H1 (cell line): ENCODE measurements at regions not wholly inside any gene's neighbourhood (a gene's known extent, or its start where the extent isn't known, plus 50 kb on each side); places are given as distances from the start of the nearest gene placed in this dataset.

ENCODE experiments used
- CTCF ChIA-PET: fragments of 300-600 bp; sonication (Branson Sonifier 250); formaldehyde crosslinking; loops from one replicate; lab custom pipeline; 2021; ENCODE audit not compliant: partially characterized antibody; lab: Charles Lee
- POLR2A ChIA-PET: fragments of 300-600 bp; sonication (Branson Sonifier 250); formaldehyde crosslinking; loops from one replicate; lab custom pipeline; 2021; ENCODE audit warnings: inconsistent platforms; ENCODE audit not compliant: partially characterized antibody; lab: Charles Lee
- DNase-seq, 2 experiments: peaks; one replicate each; pipeline versions ENCODE4 v3.0.0 to v3.0.0-alpha.2; 2010 to 2022; ENCODE audit warnings: low spot score in 2 of 2, low read depth in 1 of 2, mixed read lengths in 1 of 2
- FAIRE-seq: peaks from 2 replicates; lab custom pipeline; 2011; peaks lifted over from hg19 to GRCh38; lab: Jason Lieb, UNC
- H2AFZ ChIP-seq: 2 replicates; pipeline ENCODE4 v1.8.1; 2012; ENCODE audit warnings: low read length, inconsistent platforms
- H2AK5ac ChIP-seq: 2 replicates; pipeline ENCODE4 v1.6.1; 2013; ENCODE audit warnings: low read depth, low read length
- H2BK120ac ChIP-seq: replicated peaks from 2 replicates; pipeline ENCODE3; 2013; ENCODE audit warnings: low read depth, low read length, inconsistent platforms
- H2BK12ac ChIP-seq: 2 replicates; pipeline ENCODE4 v1.6.1; 2013; ENCODE audit warnings: low read depth, low read length
- H2BK15ac ChIP-seq: 2 replicates; pipeline ENCODE4 v1.6.1; 2013; ENCODE audit warnings: low read length
- H2BK20ac ChIP-seq: 2 replicates; pipeline ENCODE4 v1.6.1; 2013; ENCODE audit warnings: low read length
- H2BK5ac ChIP-seq: 2 replicates; pipeline ENCODE4 v1.6.1; 2013; ENCODE audit warnings: low read depth, low read length
- H3K14ac ChIP-seq: 2 replicates; pipeline ENCODE4 v1.6.1; 2013; ENCODE audit warnings: inconsistent platforms; ENCODE audit not compliant: insufficient read length
- H3K18ac ChIP-seq: 2 replicates; pipeline ENCODE4 v1.6.1; 2013; ENCODE audit warnings: low read length; ENCODE audit errors: extremely low read depth
- H3K23ac ChIP-seq: 2 replicates; pipeline ENCODE4 v1.6.1; 2013; ENCODE audit warnings: inconsistent platforms; ENCODE audit not compliant: insufficient read length
- H3K23me2 ChIP-seq: 2 replicates; pipeline ENCODE4 v1.6.1; 2013; ENCODE audit warnings: low read depth, low read length
- H3K27ac ChIP-seq: 2 replicates; pipeline ENCODE4 v1.6.1; 2011; ENCODE audit warnings: low read depth, low read length, inconsistent platforms
- H3K27me3 ChIP-seq, 4 experiments: replicated peaks in 1 of 4; 1 replicate in 1 of 4; 2 replicates in 3 of 4; pipeline versions ENCODE4 v1.6.1 to v1.8.1; 2011 to 2013; ENCODE audit warnings: low read length in 3 of 4, mild to moderate bottlenecking in 3 of 4, inconsistent platforms in 2 of 4, mixed read lengths in 2 of 4, moderate library complexity in 1 of 4; ENCODE audit not compliant: control insufficient read depth in 3 of 4, insufficient read depth in 3 of 4; ENCODE audit errors: extremely low read depth in 1 of 4
- H3K36me3 ChIP-seq, 4 experiments: 2 replicates each; pipeline versions ENCODE4 v1.6.1 to v1.8.1; 2011 to 2013; ENCODE audit warnings: mild to moderate bottlenecking in 4 of 4, low read length in 3 of 4, moderate library complexity in 2 of 4, control low read depth in 1 of 4, inconsistent platforms in 1 of 4; ENCODE audit not compliant: insufficient read depth in 4 of 4, control insufficient read depth in 2 of 4
- H3K4ac ChIP-seq: replicated peaks from 2 replicates; pipeline ENCODE3; 2013; ENCODE audit warnings: low read length, low read depth, mixed read lengths, inconsistent platforms; ENCODE audit not compliant: insufficient read length
- H3K4me1 ChIP-seq, 4 experiments: replicated peaks in 1 of 4; 1 replicate in 1 of 4; 2 replicates in 3 of 4; pipeline versions ENCODE4 v1.6.1 to v1.8.1; 2011 to 2013; ENCODE audit warnings: low read length in 3 of 4, inconsistent platforms in 2 of 4, mixed read lengths in 1 of 4; ENCODE audit not compliant: insufficient read depth in 4 of 4, control insufficient read depth in 3 of 4
- H3K4me2 ChIP-seq, 2 experiments: 2 replicates each; pipeline versions ENCODE4 v1.6.1 to v1.8.1; 2011 to 2013; ENCODE audit warnings: low read depth in 2 of 2, low read length in 2 of 2, control low read depth in 1 of 2, inconsistent platforms in 1 of 2, mild to moderate bottlenecking in 1 of 2; ENCODE audit not compliant: insufficient read depth in 1 of 2
- H3K4me3 ChIP-seq, 4 experiments: fragments of 200-600, 300-600 bp in 1 of 4; sonication (generic), shearing (Covaris generic), sonication (Bioruptor Twin) in 1 of 4; 2 replicates each; pipeline versions ENCODE4 v1.5.1 to v1.8.1; 2011 to 2016; ENCODE audit warnings: low read length in 4 of 4, low read depth in 3 of 4, control low read depth in 2 of 4, inconsistent platforms in 2 of 4, mild to moderate bottlenecking in 2 of 4, mixed read lengths in 1 of 4, moderate library complexity in 1 of 4; ENCODE audit not compliant: insufficient read depth in 2 of 4; ENCODE audit errors: extremely low read depth in 1 of 4
- H3K56ac ChIP-seq: replicated peaks from 2 replicates; pipeline ENCODE3; 2013; ENCODE audit warnings: low read depth, mild to moderate bottlenecking, mixed read lengths, low read length, inconsistent platforms; ENCODE audit not compliant: insufficient read length
- H3K79me1 ChIP-seq: 2 replicates; pipeline ENCODE4 v1.6.1; 2013; ENCODE audit warnings: low read depth, low read length, control low read depth
- H3K79me2 ChIP-seq, 2 experiments: 2 replicates each; pipeline versions ENCODE4 v1.6.1 to v1.8.1; 2012 to 2013; ENCODE audit warnings: low read length in 2 of 2, mild to moderate bottlenecking in 2 of 2, inconsistent platforms in 1 of 2; ENCODE audit not compliant: insufficient read depth in 2 of 2, control insufficient read depth in 1 of 2
- H3K9ac ChIP-seq, 4 experiments: replicated peaks in 1 of 4; 1 replicate in 1 of 4; 2 replicates in 3 of 4; pipeline versions ENCODE4 v1.6.1 to v1.8.1; 2011 to 2013; ENCODE audit warnings: low read depth in 3 of 4, low read length in 3 of 4, control low read depth in 2 of 4, mild to moderate bottlenecking in 2 of 4, moderate library complexity in 2 of 4, inconsistent platforms in 1 of 4; ENCODE audit errors: extremely low read depth in 1 of 4
- H3K9me3 ChIP-seq, 2 experiments: 2 replicates each; pipeline versions ENCODE4 v1.6.1 to v1.8.1; 2012 to 2013; ENCODE audit warnings: mild to moderate bottlenecking in 2 of 2, moderate library complexity in 2 of 2, control low read depth in 1 of 2, inconsistent platforms in 1 of 2, low read depth in 1 of 2, low read length in 1 of 2, mixed read lengths in 1 of 2; ENCODE audit not compliant: insufficient read depth in 2 of 2
- H4K20me1 ChIP-seq, 2 experiments: replicated peaks in 1 of 2; 2 replicates each; pipeline versions ENCODE3 to v1.8.1; 2011 to 2013; ENCODE audit warnings: inconsistent platforms in 2 of 2, low read length in 2 of 2, mild to moderate bottlenecking in 1 of 2; ENCODE audit not compliant: insufficient read depth in 2 of 2, control insufficient read depth in 1 of 2
- H4K5ac ChIP-seq: 2 replicates; pipeline ENCODE4 v1.6.1; 2013; ENCODE audit warnings: low read length, low read depth, mixed read lengths, inconsistent platforms; ENCODE audit not compliant: insufficient read length
- H4K8ac ChIP-seq: 2 replicates; pipeline ENCODE4 v1.8.0; 2013; ENCODE audit warnings: mild to moderate bottlenecking, moderate library complexity, low read length, inconsistent platforms; ENCODE audit not compliant: insufficient read depth; ENCODE audit errors: extremely low read depth
- H4K91ac ChIP-seq: replicated peaks from 2 replicates; pipeline ENCODE3; 2013; ENCODE audit warnings: low read length, mixed read lengths, inconsistent platforms; ENCODE audit not compliant: insufficient read length
- JUN ChIP-seq: IDR thresholded peaks from 2 replicates; pipeline ENCODE4 v1.6.1; 2011; ENCODE audit warnings: low read depth, mild to moderate bottlenecking, improper control_type of control experiment, low read length
- POU5F1 ChIP-seq: IDR thresholded peaks from 2 replicates; pipeline ENCODE4 v1.6.1; 2011; ENCODE audit warnings: low read depth, mild to moderate bottlenecking, low read length, moderate library complexity
- RNF2 ChIP-seq: fragments of 200-900, 300-1000 bp; sonication (generic); IDR thresholded peaks from 2 replicates; pipeline ENCODE4 v1.7.1; 2016; ENCODE audit warnings: borderline replicate concordance, low read depth, mild to moderate bottlenecking, antibody characterized with exemption, low read length; ENCODE audit not compliant: poor library complexity, severe bottlenecking; ENCODE audit errors: missing control alignments
- SRF ChIP-seq: IDR thresholded peaks from 2 replicates; pipeline ENCODE4 v1.6.1; 2011; ENCODE audit warnings: mild to moderate bottlenecking, low read depth, low read length, moderate library complexity
- TAF7 ChIP-seq: optimal IDR thresholded peaks from 2 replicates; pipeline ENCODE3; 2011; ENCODE audit warnings: low read depth, mild to moderate bottlenecking, inconsistent platforms, low read length, moderate library complexity, borderline replicate concordance
- WGBS, 2 experiments: shearing (Covaris generic) in 1 of 2; methylation state at CpG; one replicate each; pipeline versions ENCODE4 v1.1.6 to v1.1.7; 2013 to 2015; ENCODE audit warnings: low lambda C conversion rate in 2 of 2, mixed read lengths in 2 of 2, inconsistent platforms in 1 of 2, low coverage in 1 of 2, missing lambda C conversion rate in 1 of 2; ENCODE audit not compliant: insufficient replicate concordance in 2 of 2, insufficient coverage in 1 of 2, insufficient read length in 1 of 2; ENCODE audit errors: extremely low coverage in 1 of 2, missing lambda C conversion rate in 1 of 2; 5-methylcytosine and 5-hydroxymethylcytosine counted together
- TF ChIP-seq, protein P1 (sequence below): IDR thresholded peaks from 2 replicates; pipeline ENCODE4 v1.6.1; 2012; ENCODE audit warnings: inconsistent platforms
- TF ChIP-seq, protein P2 (sequence below): IDR thresholded peaks from 2 replicates; pipeline ENCODE4 v1.6.1; 2012; ENCODE audit warnings: low read length, inconsistent platforms

DNA sequence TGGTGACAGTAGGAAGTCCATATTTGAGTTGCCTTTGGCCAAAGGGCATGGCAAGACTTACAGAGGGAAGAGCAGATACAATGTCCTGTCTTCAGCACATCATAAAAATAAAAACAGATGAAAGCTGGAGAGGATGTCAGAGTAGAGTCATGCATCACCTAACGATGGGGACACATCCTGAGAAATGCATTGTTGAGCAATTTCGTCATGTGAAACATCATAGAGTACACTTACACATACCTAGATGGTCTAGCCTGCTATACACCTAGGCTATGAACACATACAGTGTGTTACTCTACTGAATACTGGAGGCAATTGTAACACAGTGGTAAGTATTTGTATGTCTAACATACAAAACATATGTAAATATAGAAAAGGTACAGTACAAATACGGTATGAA, 75.6 kb downstream of the VEGFA start:
- no peak overlapping the region for H2BK5ac ChIP-seq
- no peaks in the 10 kb centered on the region for H3K27me3 ChIP-seq
- no peak overlapping the region for H2AK5ac ChIP-seq
- DNase-seq (no peak), FAIRE-seq (no peak)
- H3K4me1 ChIP-seq, result peaks cover 0 to 3% (median 0%) of the 10 kb centered on the region in 4 experiments; a peak in 1 of 7 replicates
- no peak overlapping the region for H3K4ac ChIP-seq
- no peaks in the 10 kb centered on the region for H3K9me3 ChIP-seq
- no peak overlapping the region for H4K91ac ChIP-seq
- no peaks in the 10 kb centered on the region for H4K20me1 ChIP-seq
- no peak overlapping the region for H3K14ac ChIP-seq
- no peak overlapping the region for H2AFZ ChIP-seq
- CTCF ChIA-PET, result interaction anchor here (0.8 to 8.0 kb wide), 8 partner anchors 12 to 165 kb away, joined by 3 to 51 read pairs (median 4); partner anchors contain the start of gene VEGFA
- no peaks in the 10 kb centered on the region for H3K79me2 ChIP-seq
- H3K79me1 ChIP-seq, result no peaks in the 10 kb centered on the region
- H3K23ac ChIP-seq, result no peak overlapping the region
- no peak overlapping the region for H3K4me2 ChIP-seq
- no peak overlapping the region for H3K56ac ChIP-seq
- H2BK15ac ChIP-seq, result no peak overlapping the region
- no peaks in the 10 kb centered on the region for H3K36me3 ChIP-seq
- H3K9ac ChIP-seq, result no peak overlapping the region
- H3K27ac ChIP-seq, result no peak overlapping the region
- H2BK120ac ChIP-seq, result no peak overlapping the region
- no peak overlapping the region for H4K8ac ChIP-seq
- H2BK20ac ChIP-seq, result no peak overlapping the region
- no peak overlapping the region for H4K5ac ChIP-seq
- H2BK12ac ChIP-seq, result no peak overlapping the region
- H3K4me3 ChIP-seq, result no peak overlapping the region
- H3K23me2 ChIP-seq, result no peaks in the 10 kb centered on the region
- TF ChIP-seq RNF2, result no peak
- TF ChIP-seq, protein P1, sequence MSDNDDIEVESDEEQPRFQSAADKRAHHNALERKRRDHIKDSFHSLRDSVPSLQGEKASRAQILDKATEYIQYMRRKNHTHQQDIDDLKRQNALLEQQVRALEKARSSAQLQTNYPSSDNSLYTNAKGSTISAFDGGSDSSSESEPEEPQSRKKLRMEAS, result no peak
- TF ChIP-seq POU5F1, result no peak
- TF ChIP-seq, protein P2, sequence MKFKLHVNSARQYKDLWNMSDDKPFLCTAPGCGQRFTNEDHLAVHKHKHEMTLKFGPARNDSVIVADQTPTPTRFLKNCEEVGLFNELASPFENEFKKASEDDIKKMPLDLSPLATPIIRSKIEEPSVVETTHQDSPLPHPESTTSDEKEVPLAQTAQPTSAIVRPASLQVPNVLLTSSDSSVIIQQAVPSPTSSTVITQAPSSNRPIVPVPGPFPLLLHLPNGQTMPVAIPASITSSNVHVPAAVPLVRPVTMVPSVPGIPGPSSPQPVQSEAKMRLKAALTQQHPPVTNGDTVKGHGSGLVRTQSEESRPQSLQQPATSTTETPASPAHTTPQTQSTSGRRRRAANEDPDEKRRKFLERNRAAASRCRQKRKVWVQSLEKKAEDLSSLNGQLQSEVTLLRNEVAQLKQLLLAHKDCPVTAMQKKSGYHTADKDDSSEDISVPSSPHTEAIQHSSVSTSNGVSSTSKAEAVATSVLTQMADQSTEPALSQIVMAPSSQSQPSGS, result no peak
- TF ChIP-seq TAF7, result no peak
- TF ChIP-seq SRF, result no peak
- TF ChIP-seq JUN, result no peak
- TF ChIP-seq, all 59 proteins: peak for 0
- 76% methylated on average over 3 of the region's 3 CpGs; no CpG with 5 or more reads in 1 of the 2 experiments for WGBS, 2 experiments
- POLR2A ChIA-PET, result interaction anchor here (1.2 kb wide), 1 partner anchor 76 kb away, joined by 3 read pairs; the partner anchor contains the start of gene VEGFA
- H3K18ac ChIP-seq, result no peak overlapping the region
